A549 (cell line): ENCODE measurements at regions not wholly inside any gene's neighbourhood (a gene's known extent, or its start where the extent isn't known, plus 50 kb on each side); places are given as distances from the start of the nearest gene placed in this dataset.

ENCODE experiments used
- ATAC-seq, 2 experiments: fragments of 200-7000 bp in 1 of 2; fragments of >200 bp in 1 of 2; cut with Nextera tagmentation in 1 of 2; cut with Tn5 transposase in 1 of 2; 3 replicates each; pipeline versions ENCODE4 v1.8.0 to v1.9.1; 2018 to 2020; ENCODE audit warnings: mild to moderate bottlenecking in 1 of 2, moderate library complexity in 1 of 2
- CTCF ChIA-PET: fragments of 300-600 bp; sonication (Branson Sonifier 250); formaldehyde crosslinking; extraction: SDS; loops from one replicate; lab custom pipeline; 2021; ENCODE audit warnings: antibody characterized with exemption, inconsistent platforms; lab: Yijun Ruan, JAX
- POLR2A ChIA-PET: fragments of 350-600 bp; formaldehyde crosslinking; extraction: SDS; loops from one replicate; lab custom pipeline; 2021; ENCODE audit warnings: antibody characterized with exemption, inconsistent platforms; lab: Yijun Ruan, JAX
- DNase-seq, 2 experiments: peaks; one replicate each; pipeline versions ENCODE4 v3.0.0 to v3.0.0-alpha.2; 2011 to 2016; ENCODE audit warnings: low read depth in 1 of 2, low spot score in 1 of 2
- FAIRE-seq: peaks from 2 replicates; lab custom pipeline; 2011; peaks lifted over from hg19 to GRCh38; lab: Jason Lieb, UNC
- H3K27ac ChIP-seq, 2 experiments: fragments of >200 bp; sonication (Bioruptor Twin); formaldehyde crosslinking; 3 replicates each; pipeline ENCODE4 v1.5.1; 2016 to 2017
- H3K4me1 ChIP-seq: fragments of >200 bp; sonication (Bioruptor Twin); formaldehyde crosslinking; 3 replicates; pipeline ENCODE4 v1.6.1; 2016
- H3K4me2 ChIP-seq: fragments of >200 bp; sonication (Bioruptor Twin); formaldehyde crosslinking; 3 replicates; pipeline ENCODE4 v1.6.1; 2016
- H3K4me3 ChIP-seq: fragments of >200 bp; sonication (Bioruptor Twin); formaldehyde crosslinking; 3 replicates; pipeline ENCODE4 v1.5.1; 2016
- H3K9me3 ChIP-seq: fragments of >200 bp; sonication (Bioruptor Twin); formaldehyde crosslinking; 3 replicates; pipeline ENCODE4 v1.6.1; 2016
- ATOH8 ChIP-seq: fragments of 250-450 bp; sonication (Bioruptor Pico); IDR thresholded peaks from 2 replicates; pipeline ENCODE4 v1.5.0; 2020; ENCODE audit warnings: low read depth, mild to moderate bottlenecking, moderate library complexity
- BCL3 ChIP-seq: fragments of >200 bp; sonication (Bioruptor Twin); formaldehyde crosslinking; IDR thresholded peaks from 3 replicates; pipeline ENCODE4 v1.6.1; 2016
- CTCF ChIP-seq: fragments of >200 bp; sonication (Bioruptor Twin); formaldehyde crosslinking; IDR thresholded peaks from 3 replicates; pipeline ENCODE4 v1.5.1; 2016
- EHF ChIP-seq: fragments of 250-450 bp; sonication (Bioruptor Pico); IDR thresholded peaks from 2 replicates; pipeline ENCODE4 v1.5.0; 2020; ENCODE audit warnings: mild to moderate bottlenecking
- ESRRA ChIP-seq: fragments of 150-350 bp; IDR thresholded peaks from 2 replicates; pipeline ENCODE4 v1.6.1; 2014; ENCODE audit warnings: mild to moderate bottlenecking, low read length, borderline replicate concordance
- FOSB ChIP-seq: fragments of 250-450 bp; sonication (Bioruptor Pico); IDR thresholded peaks from 2 replicates; pipeline ENCODE4 v1.5.0; 2020; ENCODE audit warnings: mild to moderate bottlenecking, moderate library complexity
- FOSL2 ChIP-seq, 2 experiments: fragments of 450-650 bp in 1 of 2; fragments of >200 bp in 1 of 2; sonication (Bioruptor Twin) in 1 of 2; formaldehyde crosslinking; IDR thresholded peaks; 2 replicates each; pipeline versions ENCODE4 v1.5.0 to v1.6.1; 2016 to 2020; ENCODE audit warnings: mild to moderate bottlenecking in 1 of 2, moderate library complexity in 1 of 2
- FOXS1 ChIP-seq: fragments of 250-450 bp; sonication (Bioruptor Pico); IDR thresholded peaks from 2 replicates; pipeline ENCODE4 v1.5.0; 2020; ENCODE audit warnings: mild to moderate bottlenecking, moderate library complexity
- HDAC2 ChIP-seq: fragments of 200-600 bp; sonication (generic); IDR thresholded peaks from 2 replicates; pipeline ENCODE4 v1.6.1; 2016
- HEYL ChIP-seq: fragments of 250-450 bp; sonication (Bioruptor Pico); IDR thresholded peaks from 2 replicates; pipeline ENCODE4 v1.8.0; 2021; ENCODE audit warnings: mild to moderate bottlenecking, moderate library complexity
- HOXB13 ChIP-seq: fragments of 250-450 bp; sonication (Bioruptor Pico); IDR thresholded peaks from 2 replicates; pipeline ENCODE4 v1.5.0; 2020; ENCODE audit warnings: low read depth, mild to moderate bottlenecking, moderate library complexity
- JUNB ChIP-seq: fragments of >200 bp; sonication (Bioruptor Twin); formaldehyde crosslinking; IDR thresholded peaks from 2 replicates; pipeline ENCODE4 v1.6.1; 2016
- KDM1A ChIP-seq: fragments of 200-600 bp; sonication (generic); IDR thresholded peaks from 2 replicates; pipeline ENCODE4 v1.6.1; 2016; ENCODE audit warnings: low read depth, mild to moderate bottlenecking
- KDM5A ChIP-seq: fragments of 200-600 bp; sonication (generic); IDR thresholded peaks from 2 replicates; pipeline ENCODE4 v1.6.1; 2016; ENCODE audit warnings: antibody characterized with exemption, mild to moderate bottlenecking
- MAX ChIP-seq: IDR thresholded peaks from 2 replicates; pipeline ENCODE4 v1.6.1; 2012
- MYC ChIP-seq: IDR thresholded peaks from 2 replicates; pipeline ENCODE4 v1.6.1; 2012; ENCODE audit warnings: mild to moderate bottlenecking, inconsistent platforms, low read length, improper control_type of control experiment, borderline replicate concordance
- NFE2L2 ChIP-seq: fragments of 150-350 bp; conservative IDR thresholded peaks from 2 replicates; pipeline ENCODE4 v1.6.1; 2014; ENCODE audit warnings: low read length
- NPAS2 ChIP-seq: fragments of 250-450 bp; sonication (Bioruptor Pico); IDR thresholded peaks from 2 replicates; pipeline ENCODE4 v1.8.0; 2022; ENCODE audit warnings: mild to moderate bottlenecking, moderate library complexity, borderline replicate concordance
- POLR2AphosphoS2 ChIP-seq: conservative IDR thresholded peaks from 2 replicates; pipeline ENCODE4 v1.6.1; 2012; ENCODE audit warnings: low read length, improper control_type of control experiment, inconsistent platforms
- RFX5 ChIP-seq: fragments of 450-650 bp; IDR thresholded peaks from 2 replicates; pipeline ENCODE4 v1.7.1; 2014; ENCODE audit warnings: antibody characterized with exemption, mild to moderate bottlenecking, moderate library complexity
- RNF2 ChIP-seq: fragments of 200-600 bp; sonication (generic); IDR thresholded peaks from 2 replicates; pipeline ENCODE4 v1.6.1; 2016; ENCODE audit warnings: low read depth, mild to moderate bottlenecking, antibody characterized with exemption, moderate library complexity, borderline replicate concordance
- SMC3 ChIP-seq: fragments of >200 bp; sonication (Bioruptor Twin); formaldehyde crosslinking; IDR thresholded peaks from 3 replicates; pipeline ENCODE4 v1.6.1; 2018; ENCODE audit warnings: inconsistent platforms
- SREBF2 ChIP-seq: fragments of 450-650 bp; IDR thresholded peaks from 2 replicates; pipeline ENCODE4 v1.6.1; 2014; ENCODE audit warnings: mild to moderate bottlenecking, moderate library complexity
- TFCP2L1 ChIP-seq: fragments of 250-450 bp; sonication (Bioruptor Pico); IDR thresholded peaks from 2 replicates; pipeline ENCODE4 v1.5.0; 2021; ENCODE audit warnings: mild to moderate bottlenecking
- TP53 ChIP-seq: fragments of 250-450 bp; sonication (Bioruptor Pico); IDR thresholded peaks from 2 replicates; pipeline ENCODE4 v1.5.0; 2021; ENCODE audit warnings: mild to moderate bottlenecking, moderate library complexity
- WGBS: methylation state at CpG from one replicate; pipeline ENCODE4 v1.1.6; 2017; ENCODE audit errors: missing lambda C conversion rate; 5-methylcytosine and 5-hydroxymethylcytosine counted together

GRCh38 chr1:159641221-159641620 is 53.6 kb downstream of the APCS start:
- no peak overlapping the region for H3K27ac ChIP-seq
- no peak for FAIRE-seq
- TF ChIP-seq FOXS1 (CRISPR knock-in tag) (no peak), KDM5A (no peak), HDAC2 (no peak), FOSB (CRISPR knock-in tag) (no peak)
- no peak overlapping the region for H3K4me2 ChIP-seq
- ChIA-PET POLR2A (no interaction called here), CTCF (no interaction called here)
- H3K4me1 ChIP-seq: no peaks in the 10 kb centered on the region
- DNase-seq: no peak
- H3K4me3 ChIP-seq: no peak overlapping the region
- peaks cover 9% of the 10 kb centered on the region for H3K9me3 ChIP-seq
- ATAC-seq: no peak
- WGBS: 15% methylated on average over 2 of the region's 2 CpGs

- POLR2A ChIA-PET: no interaction called here
- Histone ChIP-seq H3K4me2 (no peak overlapping the region), H3K4me1 (no peaks in the 10 kb centered on the region), H3K4me3 (no peak overlapping the region), H3K9me3 (peaks cover 9% of the 10 kb centered on the region), H3K27ac (no peak overlapping the region)
- no peak for FAIRE-seq
- no peak for DNase-seq
- no peak for ATAC-seq
- CTCF ChIA-PET: no interaction called here
- TF ChIP-seq ESRRA: no peak
- TF ChIP-seq TFCP2L1: no peak
- no peak for TF ChIP-seq JUNB
- TF ChIP-seq SMC3: no peak
- TF ChIP-seq FOXS1 (CRISPR knock-in tag): no peak
- TF ChIP-seq POLR2AphosphoS2: no peak
- TF ChIP-seq FOSL2 (IDR thresholded peaks at IDR 0.05): no peak
- TF ChIP-seq FOSL2 (CRISPR knock-in tag; IDR thresholded peaks at IDR 0.05): no peak
- TF ChIP-seq ATOH8: no peak
- TF ChIP-seq HOXB13 (CRISPR knock-in tag): no peak
- TF ChIP-seq, all 56 proteins: peak for 0
Measured at GRCh38 chr1:159646687-159647086, 59.1 kb downstream of the APCS start.

GRCh38 chr1:159647616-159648015 is 60.0 kb downstream of the APCS start:
- 4% methylated on average over 2 of the region's 2 CpGs for WGBS
- H3K4me1 ChIP-seq: no peaks in the 10 kb centered on the region
- H3K9me3 ChIP-seq: peaks cover 9% of the 10 kb centered on the region
- no peak for ATAC-seq
- TF ChIP-seq HOXB13 (CRISPR knock-in tag): no peak
- no peak for TF ChIP-seq KDM1A
- no peak for TF ChIP-seq MAX
- TF ChIP-seq EHF: no peak
- no peak for TF ChIP-seq NPAS2 (CRISPR knock-in tag)
- TF ChIP-seq SREBF2: no peak
- TF ChIP-seq RFX5: no peak
- TF ChIP-seq FOSB (CRISPR knock-in tag): no peak
- no peak for TF ChIP-seq BCL3
- TF ChIP-seq TP53 (CRISPR knock-in tag): no peak
- TF ChIP-seq RNF2: no peak
- TF ChIP-seq ESRRA: no peak
- TF ChIP-seq HEYL (CRISPR knock-in tag): no peak
- no peak for TF ChIP-seq MYC
- TF ChIP-seq NFE2L2: no peak
- TF ChIP-seq TFCP2L1: no peak
- TF ChIP-seq CTCF: no peak
- TF ChIP-seq, all 56 proteins: peak for 0
- H3K27ac ChIP-seq: no peak overlapping the region
- H3K4me3 ChIP-seq: no peak overlapping the region
- DNase-seq (no peak), FAIRE-seq (no peak)
- ChIA-PET CTCF (no interaction called here), POLR2A (no interaction called here)
- H3K4me2 ChIP-seq: no peak overlapping the region
